Inflammatory macrophage (primary cell): ENCODE measurements at regions not wholly inside any gene's neighbourhood (a gene's known extent, or its start where the extent isn't known, plus 50 kb on each side); places are given as distances from the start of the nearest gene placed in this dataset.
"Not testable (repeated sequence)": the region's sequence is repeated elsewhere in the genome, so short reads cannot be mapped to it uniquely, and the experiment has no call there.

Experiments
- DNase-seq, 2 donors: peaks; one replicate each; pipeline ENCODE4 v3.0.0-alpha.2; 2020 to 2022

- no peak for DNase-seq
These were observed 618.7 kb downstream of the KCNJ18 start for GRCh38 chr17:22310717-22311686.

DNA sequence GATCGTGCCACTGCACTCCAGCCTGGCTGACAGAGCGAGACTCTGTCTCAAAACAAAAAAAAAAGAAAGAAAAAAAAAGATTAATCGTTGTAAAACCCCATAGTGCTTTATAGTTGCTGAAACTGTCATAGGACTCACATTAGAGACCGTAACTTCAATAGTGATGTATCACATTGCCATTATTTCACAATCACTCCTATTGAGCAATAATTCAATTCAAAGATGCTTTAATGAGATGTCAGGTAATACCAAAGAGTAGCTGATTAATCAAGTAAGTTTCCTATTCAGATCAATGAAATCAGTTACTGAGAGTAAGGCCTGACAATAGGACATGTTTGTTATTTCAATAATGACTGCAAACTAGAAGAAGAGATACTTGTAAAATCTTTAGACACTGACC is 628.7 kb downstream of the KCNJ18 start:
- not testable (repeated sequence) for DNase-seq

DNA sequence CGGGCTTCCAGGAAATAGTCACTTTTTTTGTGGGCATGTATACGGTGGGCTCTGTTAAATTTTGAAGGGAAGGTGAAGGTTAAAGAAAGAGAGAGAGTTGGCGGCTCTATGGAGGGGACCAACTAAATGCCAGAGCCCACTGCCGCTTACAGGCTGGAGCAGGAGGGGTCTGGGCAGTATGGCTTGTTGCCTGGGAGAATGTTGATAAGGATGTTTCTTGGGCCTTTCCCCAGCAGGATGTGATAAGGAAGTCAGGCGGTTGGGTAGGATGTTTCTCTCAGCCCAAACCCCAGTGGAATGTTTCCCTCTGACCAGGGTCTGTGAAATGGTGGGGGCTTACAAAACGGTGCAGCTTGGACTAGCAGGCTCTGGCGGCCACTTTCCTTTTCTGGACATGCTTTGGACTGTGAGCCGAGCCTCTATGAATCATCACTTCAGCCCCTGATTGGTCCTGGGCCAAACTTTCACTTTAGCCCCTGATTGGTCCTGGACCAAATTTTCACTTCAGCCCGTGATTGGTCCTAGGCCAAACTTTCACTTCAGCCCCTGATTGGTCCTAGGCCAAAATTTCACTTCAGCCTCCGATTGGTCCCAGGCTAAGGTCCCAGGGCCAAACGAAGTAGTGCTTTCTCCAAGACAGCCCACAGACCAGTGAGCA is 630.7 kb downstream of the KCNJ18 start:
- not testable (repeated sequence) for DNase-seq

DNA sequence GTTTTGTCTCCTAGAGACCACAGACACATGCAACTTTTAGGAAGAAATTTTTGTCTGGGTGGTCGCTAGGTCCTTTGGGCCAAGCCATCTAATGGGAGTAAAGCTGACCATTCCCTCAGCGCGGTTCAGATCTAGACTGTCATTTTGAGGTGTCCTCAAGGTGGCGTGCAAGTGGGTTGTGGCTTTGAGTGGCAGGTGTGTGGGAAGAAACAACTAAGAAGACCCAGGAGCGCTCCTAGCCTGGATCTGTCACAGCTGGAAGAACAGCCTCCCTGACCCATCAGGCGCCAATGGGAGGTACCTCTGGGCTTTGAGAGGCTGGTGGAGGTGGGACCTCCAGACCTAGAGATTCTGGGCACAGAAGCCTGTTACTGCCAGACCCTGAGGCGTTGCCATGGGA is 645.1 kb downstream of the KCNJ18 start:
- no peak for DNase-seq

DNA sequence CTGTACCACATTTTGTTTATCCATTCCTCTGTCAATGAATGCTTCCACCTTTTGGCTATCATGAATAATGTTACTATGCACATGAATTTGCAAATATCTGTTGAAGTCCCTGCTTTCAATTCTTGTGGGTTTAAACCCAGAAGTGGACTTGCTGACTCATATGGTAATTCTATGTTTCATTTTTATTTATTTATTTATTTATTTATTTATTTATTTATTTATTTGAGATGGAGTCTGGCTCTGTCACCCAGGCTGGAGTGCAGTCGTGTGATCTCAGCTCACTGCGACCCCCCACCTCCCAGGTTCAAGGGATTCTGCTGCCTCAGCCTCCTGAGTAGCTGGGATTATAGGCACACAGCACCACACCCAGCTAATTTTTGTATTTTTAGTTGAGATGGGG is 664.3 kb downstream of the KCNJ18 start:
- DNase-seq, result not testable (repeated sequence)

GRCh38 chr17:22370988-22371387 is 678.7 kb downstream of the KCNJ18 start:
- DNase-seq, result not testable (repeated sequence)

DNA sequence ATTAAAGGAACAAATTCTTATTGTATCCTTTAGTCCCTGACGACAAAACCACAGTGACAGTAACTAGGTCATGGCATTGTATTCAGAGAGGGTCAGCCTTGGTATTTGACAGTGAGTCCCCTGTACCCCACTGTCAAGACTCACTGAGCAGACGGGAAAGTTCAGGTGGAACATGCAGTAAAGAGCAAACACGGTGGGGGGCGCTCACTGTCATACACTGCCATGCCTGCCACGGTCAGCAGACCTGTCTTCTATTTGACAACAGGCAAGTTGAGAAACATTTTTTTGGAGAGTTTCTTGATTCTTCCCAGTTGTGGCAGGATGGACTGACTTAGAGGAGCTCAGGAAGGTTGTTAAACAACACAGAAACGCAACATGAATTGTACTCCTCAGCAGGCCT is 681.6 kb downstream of the KCNJ18 start:
- DNase-seq, result no peak

- DNase-seq, result no peak
These were observed 682.4 kb downstream of the KCNJ18 start for GRCh38 chr17:22374741-22375140.

DNA sequence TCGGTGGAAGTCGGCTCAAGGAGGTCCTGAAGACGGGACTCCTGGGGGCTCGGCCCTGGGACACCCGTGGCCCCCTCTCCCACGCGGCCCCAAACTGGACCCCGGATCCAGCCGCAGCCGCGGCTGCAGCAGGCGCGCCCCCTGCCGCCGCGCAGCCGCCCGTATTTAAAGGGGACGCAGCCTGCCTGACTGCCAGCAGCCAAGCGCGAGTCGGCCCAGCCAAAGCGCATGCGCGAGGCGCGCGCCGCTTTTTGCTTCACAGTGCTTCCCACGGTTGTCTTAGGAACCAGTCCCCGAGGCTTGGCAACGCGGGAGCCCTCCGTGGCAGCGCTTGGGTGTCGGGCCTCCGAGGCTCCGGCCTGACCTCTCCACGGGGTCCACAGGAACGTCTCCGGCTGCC is 684.4 kb downstream of the KCNJ18 start:
- not testable (repeated sequence) for DNase-seq

- not testable (repeated sequence) for DNase-seq
These were observed 686.4 kb downstream of the KCNJ18 start for GRCh38 chr17:22378748-22379147.

- not testable (repeated sequence) for DNase-seq
These were observed 689.3 kb downstream of the KCNJ18 start for GRCh38 chr17:22381589-22381988.

GRCh38 chr17:22383772-22384460 is 691.6 kb downstream of the KCNJ18 start:
- DNase-seq, result not testable (repeated sequence)

DNA sequence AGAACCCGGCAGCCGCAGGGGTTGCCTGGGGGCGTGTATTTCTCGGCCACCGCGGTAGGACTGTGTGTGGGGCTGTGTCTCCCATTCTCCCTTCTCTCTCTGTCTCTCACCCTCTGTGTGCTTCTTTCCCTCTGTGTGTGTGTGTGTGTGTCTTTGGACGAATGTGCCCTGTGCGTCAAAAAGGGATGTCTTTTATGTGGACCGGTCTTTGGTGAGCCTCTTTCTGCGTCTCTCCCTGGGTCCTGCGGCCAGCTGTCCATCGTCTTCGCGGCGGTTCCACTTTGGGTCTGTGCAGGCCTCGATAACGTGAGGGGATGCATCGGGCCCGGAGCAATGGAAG is 692.1 kb downstream of the KCNJ18 start:
- DNase-seq, result not testable (repeated sequence)

DNA sequence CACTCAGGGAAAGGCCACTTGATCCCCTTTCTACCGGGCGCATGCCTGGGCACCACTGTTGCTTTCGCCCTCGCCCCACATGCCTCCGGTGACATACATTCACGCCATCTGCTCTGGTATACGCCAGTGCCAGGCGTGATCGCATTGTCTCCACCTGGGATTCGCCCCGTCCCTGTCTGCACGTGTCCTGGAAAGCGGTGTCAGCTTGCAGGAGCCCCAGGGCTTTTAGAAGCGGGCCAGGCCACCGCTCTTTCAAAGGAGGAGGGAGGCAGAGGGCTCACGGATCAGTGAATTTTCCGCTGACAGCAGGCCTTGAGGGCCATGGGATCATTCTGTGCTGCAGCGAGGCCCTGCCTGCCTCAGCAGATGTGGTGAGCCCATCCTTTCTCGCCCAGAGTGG is 706.1 kb downstream of the KCNJ18 start:
- DNase-seq, result not testable (repeated sequence)

- not testable (repeated sequence) for DNase-seq
These were observed 706.7 kb downstream of the KCNJ18 start for GRCh38 chr17:22399037-22399436.

DNA sequence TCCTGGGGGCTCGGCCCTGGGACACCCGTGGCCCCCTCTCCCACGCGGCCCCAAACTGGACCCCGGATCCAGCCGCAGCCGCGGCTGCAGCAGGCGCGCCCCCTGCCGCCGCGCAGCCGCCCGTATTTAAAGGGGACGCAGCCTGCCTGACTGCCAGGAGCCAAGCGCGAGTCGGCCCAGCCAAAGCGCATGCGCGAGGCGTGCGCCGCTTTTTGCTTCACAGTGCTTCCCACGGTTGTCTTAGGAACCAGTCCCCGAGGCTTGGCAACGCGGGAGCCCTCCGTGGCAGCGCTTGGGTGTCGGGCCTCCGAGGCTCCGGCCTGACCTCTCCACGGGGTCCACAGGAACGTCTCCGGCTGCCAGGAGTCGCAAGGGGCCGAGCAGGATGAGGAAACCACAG is 712.8 kb downstream of the KCNJ18 start:
- DNase-seq, result not testable (repeated sequence)

GRCh38 chr17:22409160-22409751 is 716.9 kb downstream of the KCNJ18 start:
- DNase-seq, result no peak

DNA sequence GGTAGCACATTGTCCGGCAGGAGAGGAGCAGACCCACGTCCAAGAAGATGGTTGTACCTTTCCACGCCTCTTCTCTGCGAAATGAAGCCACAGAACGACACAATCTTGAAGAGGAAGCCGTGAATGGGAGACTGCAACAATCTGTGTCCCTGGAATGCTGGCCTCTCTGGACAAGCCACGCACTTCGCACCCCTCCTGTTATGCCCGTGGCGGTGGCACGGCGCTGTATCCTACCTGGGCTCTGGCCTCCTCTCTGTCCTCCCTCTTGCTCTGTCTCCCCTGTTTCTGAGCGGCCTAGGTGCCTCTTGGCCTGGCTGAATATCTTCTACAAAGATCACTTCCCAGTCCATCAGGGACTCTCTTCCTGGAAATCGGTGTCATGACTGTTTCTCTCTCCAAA is 717.8 kb downstream of the KCNJ18 start:
- no peak for DNase-seq

DNA sequence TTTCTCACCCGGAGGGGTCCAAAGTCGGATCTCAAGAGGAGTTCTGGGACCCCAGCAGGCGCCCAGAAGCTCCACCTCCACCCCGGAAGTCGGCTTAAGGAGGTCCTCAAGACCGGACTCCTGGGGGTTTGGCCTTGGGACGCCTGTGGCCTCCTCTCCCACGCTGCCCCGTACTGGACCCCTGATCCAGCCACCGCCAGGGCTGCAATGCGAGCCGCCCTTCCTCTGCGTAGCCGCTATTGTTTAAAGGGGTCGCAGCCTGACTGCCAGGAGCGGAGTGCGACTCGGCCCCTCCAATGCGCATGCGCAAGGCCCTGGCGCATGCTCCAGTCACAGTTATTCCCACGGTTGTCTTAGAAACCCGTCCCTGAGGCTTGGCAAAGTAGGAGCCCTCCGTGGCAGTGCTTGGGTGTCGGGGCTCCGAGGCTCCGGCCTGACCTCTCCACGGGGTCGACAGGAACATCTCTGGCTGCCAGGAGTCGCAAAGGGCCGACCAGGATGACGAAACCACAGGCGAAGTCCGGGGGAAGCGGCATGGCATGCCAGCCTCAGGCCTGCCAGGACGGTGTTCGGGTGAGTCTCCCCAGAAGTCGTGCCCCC is 719.0 kb downstream of the KCNJ18 start:
- DNase-seq, result no peak

DNA sequence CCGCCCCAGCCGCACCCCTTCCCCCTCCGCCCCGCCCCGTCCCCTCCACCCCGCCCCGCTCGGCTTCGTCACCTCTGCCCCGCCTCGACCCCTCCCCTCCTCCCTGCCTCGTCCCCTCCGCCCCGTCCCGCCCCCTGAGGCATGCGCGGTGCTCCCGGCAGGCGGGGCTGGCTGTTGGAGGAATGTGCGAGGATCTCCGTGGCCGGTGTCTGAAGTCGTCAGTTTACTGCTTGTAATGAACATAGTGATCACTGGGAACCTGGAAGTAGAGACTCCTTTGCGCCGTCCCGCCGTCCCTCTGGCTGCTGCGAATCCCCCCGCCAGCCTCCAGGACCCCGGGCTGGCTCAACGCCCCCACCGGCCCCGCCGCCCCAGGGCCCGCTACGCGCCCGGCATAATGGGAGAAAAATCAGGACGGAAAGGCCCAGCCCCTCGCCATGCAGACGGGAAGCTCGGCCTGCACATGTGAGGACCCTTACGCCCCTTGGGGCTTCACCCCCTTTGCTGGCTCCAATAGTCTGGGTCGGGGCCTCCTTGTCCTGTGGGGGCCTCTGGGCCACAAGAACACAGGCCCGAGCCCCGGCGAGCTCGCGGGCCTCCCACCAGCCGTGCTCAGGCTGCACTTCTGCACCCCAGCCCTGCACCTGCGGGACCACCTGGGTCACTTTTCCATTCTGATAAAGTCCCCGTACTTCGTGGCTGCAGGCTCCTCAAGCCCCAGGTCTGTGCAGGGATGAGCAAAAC is 743.1 kb downstream of the KCNJ18 start:
- no peak for DNase-seq

DNA sequence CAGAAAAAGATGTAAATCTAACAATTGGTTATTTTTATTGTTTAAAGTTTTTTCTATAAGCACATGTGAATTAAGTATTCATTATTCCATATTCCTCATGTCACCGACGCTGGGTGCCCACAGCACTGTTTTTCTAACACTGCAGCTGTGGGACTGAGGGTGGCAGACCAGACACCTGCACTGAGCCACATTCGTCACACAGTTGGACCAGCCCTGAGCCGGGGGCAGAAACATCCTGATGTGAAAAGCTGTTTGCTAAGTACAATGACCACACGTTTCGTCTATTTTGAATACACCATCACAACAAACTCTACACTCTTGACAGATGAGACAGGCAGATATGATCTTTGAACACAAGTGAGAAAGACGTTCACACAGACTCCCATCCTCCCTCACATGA is 749.5 kb downstream of the KCNJ18 start:
- DNase-seq, result no peak

- no peak for DNase-seq
These were observed 750.7 kb downstream of the KCNJ18 start for GRCh38 chr17:22443061-22443460.
